NOMO-1 (cell line): ENCODE measurements at regions not wholly inside any gene's neighbourhood (a gene's known extent, or its start where the extent isn't known, plus 50 kb on each side); places are given as distances from the start of the nearest gene placed in this dataset.

ENCODE experiments used
- DNase-seq, 2 experiments: peaks; one replicate each; lab custom pipeline; 2025; ENCODE audit not compliant: unreplicated experiment in 2 of 2; lab: John Stamatoyannopoulos, UW

DNA sequence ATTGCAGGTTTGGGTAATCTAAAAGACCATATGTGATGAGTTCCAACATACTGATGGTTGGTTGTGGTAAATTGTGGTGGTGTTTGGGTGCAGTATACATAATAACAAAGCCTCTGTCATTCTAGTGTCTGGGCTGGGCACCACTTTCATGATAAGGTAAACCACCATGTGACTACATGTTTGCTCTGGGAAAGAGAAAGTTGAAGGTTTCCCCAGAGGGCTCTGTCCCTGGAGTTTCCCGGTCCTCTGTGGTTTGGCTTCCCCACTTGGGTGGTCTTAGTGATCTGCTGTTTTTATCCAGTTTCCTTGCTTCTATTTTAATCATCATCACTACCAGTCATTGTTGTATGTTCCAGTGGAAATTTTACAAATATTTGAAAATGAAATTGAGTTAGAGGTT lies 55.9 kb upstream of the TSPAN2 start:
- no peak for DNase-seq

DNA sequence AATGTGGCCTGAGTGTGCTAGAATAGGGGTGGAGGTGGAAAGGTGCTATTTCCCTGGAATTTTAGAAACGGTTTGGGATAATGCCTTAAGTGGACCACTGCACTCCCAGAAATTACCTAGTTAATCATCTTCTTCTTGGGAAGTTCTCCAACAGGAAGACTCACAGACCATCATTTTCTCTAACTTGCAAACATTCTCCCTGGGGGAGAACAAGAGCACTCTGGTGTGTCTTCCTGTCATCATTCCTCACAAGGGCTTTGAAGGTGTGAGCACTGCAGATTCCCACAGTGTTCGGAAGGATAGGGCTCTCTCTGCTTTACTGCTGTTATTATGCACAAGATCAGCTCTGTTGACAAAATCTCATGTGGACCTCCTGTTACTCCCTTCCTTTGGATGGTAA lies 54.9 kb upstream of the TSPAN2 start:
- no peak for DNase-seq

DNA sequence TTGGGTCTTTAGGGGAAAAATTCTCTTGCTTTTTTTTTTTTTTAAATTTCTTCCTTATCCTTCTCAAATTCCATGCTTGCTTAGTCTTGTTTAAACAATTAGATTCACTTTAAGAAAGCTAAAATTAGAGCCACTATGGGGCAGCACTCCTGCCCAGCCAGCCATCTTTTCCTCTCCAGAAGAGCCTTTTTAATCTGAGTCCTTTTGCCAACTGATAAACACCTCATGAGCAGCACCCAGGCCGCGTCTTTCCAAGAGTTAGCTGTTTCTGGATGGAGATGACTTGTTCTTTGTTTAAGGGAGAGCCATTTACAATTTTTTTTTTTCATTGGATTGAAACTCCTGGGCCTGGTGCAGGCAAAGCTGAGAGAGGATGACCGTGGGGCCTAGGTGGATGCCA lies 53.3 kb upstream of the TSPAN2 start:
- no peak for DNase-seq

DNA sequence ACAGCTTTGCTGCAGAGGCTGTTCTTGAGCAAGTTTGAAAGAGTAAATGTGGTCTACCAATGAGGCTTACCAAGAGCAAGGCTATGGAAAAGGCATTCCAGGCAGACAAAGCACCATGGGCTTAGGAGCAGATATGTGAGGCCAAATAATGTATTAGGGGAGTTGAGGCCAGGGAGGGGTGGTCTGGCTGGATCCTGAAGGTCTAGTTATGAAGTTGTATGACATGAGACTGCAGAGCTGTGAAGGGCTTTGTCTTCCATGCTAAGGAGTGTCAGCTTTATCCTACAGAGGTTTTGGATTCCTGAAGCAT lies 51.8 kb upstream of the TSPAN2 start:
- no peak for DNase-seq

DNA sequence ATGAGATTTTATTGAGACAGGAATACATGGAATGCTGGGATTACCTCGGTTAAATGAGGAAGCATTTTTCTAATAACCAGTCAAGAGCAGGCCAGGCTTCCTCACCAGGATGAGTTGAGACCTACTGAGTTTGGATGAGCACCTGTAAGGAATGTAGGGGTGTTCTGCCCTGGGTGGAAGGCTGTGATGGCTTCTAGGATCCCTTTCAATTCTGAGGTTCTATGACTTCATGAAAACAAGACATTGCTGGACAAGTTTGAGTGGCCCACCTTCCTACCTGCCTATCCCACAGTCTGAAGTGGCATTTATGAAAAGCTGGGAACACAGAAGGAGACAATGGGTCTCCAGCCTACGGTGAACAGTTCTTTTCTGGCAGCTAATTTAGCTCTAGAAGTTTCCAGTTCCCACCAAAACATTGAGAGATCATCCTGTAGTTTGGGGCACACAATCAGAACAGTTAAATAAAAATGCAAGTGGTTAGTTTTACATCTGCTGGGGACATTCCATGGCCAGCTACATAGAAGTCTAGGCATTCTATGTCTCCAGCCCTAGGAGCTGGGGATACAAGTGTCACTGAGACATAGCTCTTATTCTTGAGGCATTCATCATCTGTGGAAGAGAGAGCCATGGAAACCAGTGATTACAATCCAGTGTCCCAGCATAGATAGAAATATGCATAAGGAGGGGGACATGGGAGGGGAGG lies 51.3 kb upstream of the TSPAN2 start:
- no peak for DNase-seq

DNA sequence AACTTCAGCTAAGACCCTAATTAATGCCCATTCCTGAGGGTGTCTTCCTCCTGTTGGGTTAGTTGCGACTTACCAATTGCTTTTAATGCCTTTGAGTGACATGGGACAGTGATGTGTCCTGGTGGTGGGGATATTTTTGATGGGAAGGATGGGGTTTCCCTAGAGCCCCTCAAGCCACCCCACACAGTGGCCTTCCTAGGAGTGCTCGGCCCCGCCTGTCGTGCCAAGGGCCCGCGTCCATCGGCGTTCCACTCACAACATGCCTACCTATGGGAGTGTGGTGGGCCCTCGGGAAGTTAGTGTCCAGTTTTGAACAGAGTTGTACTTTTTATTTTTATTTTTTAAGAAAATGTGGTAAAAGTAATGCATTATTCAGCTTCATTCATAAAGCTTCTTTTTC lies 50.1 kb upstream of the TSPAN2 start:
- no peak for DNase-seq
